GM21737 (cell line): ENCODE measurements at regions not wholly inside any gene's neighbourhood (a gene's known extent, or its start where the extent isn't known, plus 50 kb on each side); places are given as distances from the start of the nearest gene placed in this dataset.

Experiments used
- ATAC-seq: cut with Tn5 transposase; IDR thresholded peaks from one replicate; pipeline ENCODE4 v1.9.1; 2021; ENCODE audit warnings: mild to moderate bottlenecking, moderate library complexity; ENCODE audit not compliant: unreplicated experiment

- no peak for ATAC-seq
These were observed 139.8 kb downstream of the HNMT start for GRCh38 chr2:138104071-138104470.

GRCh38 chr2:138105358-138105757 lies 141.1 kb downstream of the HNMT start:
- ATAC-seq, result no peak

- ATAC-seq, result no peak
These were observed 142.3 kb downstream of the HNMT start for GRCh38 chr2:138106606-138107005.

GRCh38 chr2:138107288-138107687 lies 143.0 kb downstream of the HNMT start:
- no peak for ATAC-seq

- no peak for ATAC-seq
These were observed 146.3 kb downstream of the HNMT start for GRCh38 chr2:138110453-138111083.

- no peak for ATAC-seq
These were observed 148.3 kb downstream of the HNMT start for GRCh38 chr2:138112536-138112935.

GRCh38 chr2:138113871-138114525 lies 149.7 kb downstream of the HNMT start:
- no peak for ATAC-seq

DNA sequence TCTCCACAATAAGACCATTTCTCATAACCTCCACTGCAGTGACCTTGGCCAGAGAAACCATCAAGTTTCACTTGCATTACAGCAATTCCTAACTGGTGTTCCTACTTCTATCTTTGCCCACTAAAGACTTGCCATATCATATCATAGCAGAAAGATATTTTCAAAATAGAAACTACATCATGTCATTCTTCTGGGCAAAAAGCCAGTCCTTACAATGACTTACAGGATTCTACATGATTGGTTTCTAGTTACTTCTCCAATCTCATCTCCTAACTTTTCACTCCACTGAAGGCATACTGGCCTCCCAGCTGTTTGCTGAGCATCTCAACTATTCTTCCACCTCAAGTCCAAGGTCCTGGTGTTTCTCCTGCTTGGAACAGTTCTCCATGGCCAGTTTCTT lies 151.4 kb downstream of the HNMT start:
- no peak for ATAC-seq

- ATAC-seq, result no peak
These were observed 152.2 kb downstream of the HNMT start for GRCh38 chr2:138116456-138116855.

GRCh38 chr2:138121666-138122661 lies 157.7 kb downstream of the HNMT start:
- ATAC-seq, result no peak

- ATAC-seq, result no peak
These were observed 158.6 kb downstream of the HNMT start for GRCh38 chr2:138122891-138123290.

GRCh38 chr2:138123741-138124140 lies 159.5 kb downstream of the HNMT start:
- no peak for ATAC-seq

DNA sequence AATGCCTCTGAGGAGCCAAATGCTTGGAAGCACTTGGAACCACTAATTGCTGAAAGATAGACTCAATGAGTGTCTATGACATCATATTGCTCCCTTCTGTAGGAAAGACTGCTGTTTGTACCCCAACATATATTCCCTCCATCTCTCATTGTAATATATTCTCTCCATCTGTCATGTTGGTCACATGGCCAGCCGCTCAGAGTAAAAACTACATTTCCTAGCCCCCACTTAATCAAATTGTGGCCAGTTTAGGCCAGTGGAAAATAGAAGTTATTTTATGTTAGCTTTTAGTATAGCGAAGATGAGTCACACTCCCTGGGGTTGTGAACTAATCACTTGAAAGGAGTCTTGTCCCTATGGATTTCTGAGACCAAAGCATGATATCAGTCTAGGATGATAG lies 160.2 kb downstream of the HNMT start:
- ATAC-seq, result no peak

DNA sequence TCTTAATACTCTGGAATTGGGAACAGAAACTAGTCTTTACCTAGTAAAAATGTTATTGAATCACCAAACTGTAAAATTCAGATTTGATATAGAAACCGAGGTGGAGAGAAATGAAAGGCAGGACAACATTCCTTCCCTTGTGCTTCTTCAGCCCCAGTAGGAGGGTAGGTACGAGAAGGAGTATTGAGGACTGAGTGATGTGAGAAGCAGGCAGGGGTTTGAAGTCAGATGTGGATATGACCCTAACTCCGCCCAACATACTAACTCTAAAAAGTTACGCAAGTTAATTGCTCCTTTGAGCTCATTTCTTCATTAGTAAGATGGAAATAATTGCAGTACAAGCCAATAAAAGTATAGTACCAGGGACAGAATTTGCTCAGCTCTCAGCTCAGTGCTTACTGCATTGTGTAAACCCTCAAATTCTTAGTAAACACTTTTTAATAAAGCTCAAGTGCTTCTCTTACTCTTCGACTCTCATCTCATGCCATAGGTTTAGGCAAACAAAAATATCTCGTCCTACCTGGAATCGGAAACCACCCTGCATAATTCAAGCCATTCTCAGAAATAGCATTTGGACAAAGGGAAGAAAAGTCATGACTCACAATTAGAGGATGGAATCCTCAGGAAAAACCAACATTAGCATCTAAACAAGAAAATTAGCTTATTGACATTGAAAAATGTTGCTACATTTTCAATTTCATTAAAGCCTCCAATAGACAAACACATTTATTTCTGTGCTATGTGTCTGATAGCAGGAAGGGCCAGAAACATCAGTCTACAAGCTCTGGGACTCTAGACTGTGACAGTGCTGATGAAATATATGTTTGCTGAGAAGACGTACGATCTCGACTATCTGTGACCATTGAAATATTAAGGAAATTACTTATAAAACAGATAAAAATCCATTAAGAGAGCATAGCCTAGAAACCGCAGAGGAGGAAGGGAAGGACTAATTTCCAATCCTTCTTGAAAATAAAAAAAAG lies 161.3 kb downstream of the HNMT start:
- ATAC-seq, result no peak

- no peak for ATAC-seq
These were observed 167.8 kb downstream of the HNMT start for GRCh38 chr2:138132108-138132507.

- ATAC-seq, result no peak
These were observed 173.7 kb downstream of the HNMT start for GRCh38 chr2:138137949-138138348.

DNA sequence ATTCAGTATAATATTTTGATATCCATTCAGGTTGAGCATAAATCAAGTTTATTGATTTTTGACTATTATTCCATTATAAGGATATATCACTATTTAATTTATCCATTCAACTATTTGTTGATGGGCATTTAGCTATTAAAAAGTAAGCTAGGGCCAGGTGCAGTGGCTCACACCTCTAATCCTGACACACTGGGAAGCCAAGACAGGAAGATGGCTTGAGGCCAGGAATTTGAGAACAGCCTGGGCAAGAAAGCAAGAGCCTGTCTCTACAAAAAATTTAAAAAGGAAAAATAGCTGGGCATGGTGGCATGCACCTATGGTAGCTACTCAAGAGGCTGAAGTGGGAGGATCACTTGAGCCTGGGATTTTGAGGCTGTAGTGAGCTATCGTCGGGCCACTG lies 183.5 kb downstream of the HNMT start:
- no peak for ATAC-seq

DNA sequence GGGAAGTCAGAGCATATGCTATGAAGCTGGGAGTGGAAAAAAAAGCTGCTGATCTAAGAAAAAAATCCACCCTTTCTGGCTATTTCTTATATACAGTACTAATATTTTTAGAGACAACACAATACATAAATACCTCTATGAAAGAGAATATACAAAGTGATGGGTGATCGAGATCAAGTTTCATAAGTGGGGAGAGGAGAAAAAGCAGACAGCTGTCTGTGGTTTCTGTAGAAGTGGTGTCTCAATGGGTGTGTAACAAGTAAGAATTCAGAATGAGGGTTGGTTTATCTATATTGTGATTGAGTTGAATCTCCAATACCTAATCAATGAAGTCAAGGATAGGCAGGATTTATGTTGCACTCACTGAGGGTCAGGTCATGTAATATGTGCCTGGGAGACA lies 191.0 kb downstream of the HNMT start:
- ATAC-seq, result no peak

DNA sequence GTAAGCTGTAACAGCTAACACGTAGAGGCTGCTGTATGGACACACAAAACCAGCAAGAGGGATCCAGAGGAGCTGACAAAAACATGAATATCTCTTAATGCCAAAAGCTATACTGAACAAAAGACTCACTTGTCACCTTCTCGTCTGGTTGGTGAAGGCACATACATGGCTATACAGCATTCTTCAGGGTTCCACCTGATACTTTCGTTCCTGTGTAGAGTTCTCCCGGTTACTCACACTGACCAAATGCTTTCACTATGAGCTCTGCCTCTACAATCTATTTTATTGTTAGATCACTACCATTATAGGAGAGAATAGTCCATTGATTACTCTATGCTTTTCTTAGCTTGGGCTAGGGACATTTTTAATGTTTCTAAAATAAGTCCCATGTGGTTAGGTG lies 193.1 kb downstream of the HNMT start:
- no peak for ATAC-seq

GRCh38 chr2:138170485-138170884 lies 206.2 kb downstream of the HNMT start:
- ATAC-seq, result no peak

GRCh38 chr2:138171244-138171643 lies 207.0 kb downstream of the HNMT start:
- no peak for ATAC-seq
